ENCODE measurements at regions not wholly inside any gene's neighbourhood (a gene's known extent, or its start where the extent isn't known, plus 50 kb on each side); places are given as distances from the start of the nearest gene placed in this dataset.

GRCh38 chr22:49687786-49688515 lies 139.7 kb downstream of the BRD1 start:
- TF ChIP-seq CTCF (IDR thresholded peaks at IDR 0.05): no peak
- no peak for TF ChIP-seq POLR2A (IDR thresholded peaks at IDR 0.05)

All from heart left ventricle (tissue), 13 donors.